ENCODE measurements at regions not wholly inside any gene's neighbourhood (a gene's known extent, or its start where the extent isn't known, plus 50 kb on each side); places are given as distances from the start of the nearest gene placed in this dataset.

GRCh38 chr2:125371867-125372266 lies 1284.1 kb upstream of the GYPC start:
- Histone ChIP-seq H3K27ac (ENCODE audit: control insufficient read depth, insufficient read depth) (no peak overlapping the region), H3K4me1 (ENCODE audit: control insufficient read depth, insufficient read depth, low read length) (no peaks in the 10 kb centered on the region), H4K20me1 (ENCODE audit: control insufficient read depth, insufficient read depth) (no peaks in the 10 kb centered on the region), H2AFZ (ENCODE audit: control insufficient read depth, low read depth, low read length) (peak overlapping the region; percentile 16; the same call in 1 of the 2 replicates), H3K9ac (ENCODE audit: control insufficient read depth, insufficient read depth, low read length) (no peak overlapping the region), H3K4me3 (no peak overlapping the region), H3K4me2 (ENCODE audit: control insufficient read depth, insufficient read depth) (no peak overlapping the region; the same call in 1 of the 2 replicates), H3K79me2 (ENCODE audit: control insufficient read depth, insufficient read depth, low read length) (no peaks in the 10 kb centered on the region), H3K36me3 (ENCODE audit: control insufficient read depth in 2 of 2, insufficient read depth in 2 of 2, low read length in 1 of 2) (no peaks in the 10 kb centered on the region), H3K27me3 (replicated peaks in 1 of 2; ENCODE audit: control insufficient read depth in 2 of 2, insufficient read depth in 2 of 2, low read length in 1 of 2) (no peaks in the 10 kb centered on the region), H3K9me3 (replicated peaks; ENCODE audit: control insufficient read depth, insufficient read depth, low read length) (peaks cover 6% of the 10 kb centered on the region; the same call in 2 of the 3 replicates)
- SMC1A ChIA-PET (ENCODE audit: uncharacterized antibody, unreplicated experiment), result interaction anchor here (1.0 to 1.8 kb wide), 3 partner anchors 10 to 43 kb away, joined by 3 to 6 read pairs (median 3); no protein-coding TSS in a partner anchor
- intact Hi-C loops (cut with micrococcal nuclease; ENCODE audit: unreplicated experiment), result no loop called here
- RAD21 ChIA-PET (ENCODE audit: unreplicated experiment), result interaction anchor here (1.0 kb wide), 1 partner anchor 37 kb away, joined by 3 read pairs; no protein-coding TSS in a partner anchor
- in situ Hi-C loops (cut with MboI), result no loop called here
- no TSS peak for BruUV-seq (replicated peaks)
- DNase-seq (ENCODE audit: low read depth, low spot score), result no peak
- TF ChIP-seq BCL3 (IDR thresholded peaks at IDR 0.05; ENCODE audit: borderline replicate concordance, insufficient read depth, low read depth, low read length, poor library complexity, severe bottlenecking), result no peak
- peak; percentile 52; the same call in 1 of the 2 replicates for TF ChIP-seq NR2F1 (conservative IDR thresholded peaks at IDR 0.05)
- CTCF ChIA-PET, result no interaction called here
- peak; percentile 55 for ATAC-seq
- POLR2A ChIA-PET, result interaction anchor here (0.9 kb wide), 1 partner anchor 12 kb away, joined by 4 read pairs; no protein-coding TSS in a partner anchor
- FAIRE-seq, result no peak

GRCh38 chr2:125373293-125373692 lies 1282.7 kb upstream of the GYPC start:
- no TSS peak for BruUV-seq (replicated peaks)
- CTCF ChIA-PET, result interaction anchor here (1.6 kb wide), 1 partner anchor 81 kb away, joined by 3 read pairs; no protein-coding TSS in a partner anchor
- SMC1A ChIA-PET (ENCODE audit: uncharacterized antibody, unreplicated experiment), result interaction anchor here (0.6 to 1.8 kb wide), 3 partner anchors 8 to 65 kb away, joined by 3 to 6 read pairs (median 3); no protein-coding TSS in a partner anchor
- POLR2A ChIA-PET, result interaction anchor here (0.7 kb wide), 1 partner anchor 112 kb away, joined by 5 read pairs; no protein-coding TSS in a partner anchor
- no peaks in the 10 kb centered on the region for H3K4me1 ChIP-seq (ENCODE audit: control insufficient read depth, insufficient read depth, low read length)
- H3K27ac ChIP-seq (ENCODE audit: control insufficient read depth, insufficient read depth), result no peak overlapping the region
- no peaks in the 10 kb centered on the region for H3K79me2 ChIP-seq (ENCODE audit: control insufficient read depth, insufficient read depth, low read length)
- no peak overlapping the region for H3K4me3 ChIP-seq
- ATAC-seq (no peak), FAIRE-seq (no peak), DNase-seq (ENCODE audit: low read depth, low spot score) (no peak)
- RAD21 ChIA-PET (ENCODE audit: unreplicated experiment), result no interaction called here
- H3K9me3 ChIP-seq (replicated peaks; ENCODE audit: control insufficient read depth, insufficient read depth, low read length), result peaks cover 6% of the 10 kb centered on the region; the same call in 2 of the 3 replicates
- 0% methylated on average over 1 of the region's 1 CpG for WGBS (ENCODE audit: insufficient coverage, insufficient replicate concordance, low lambda C conversion rate, missing lambda C conversion rate)
- no peak overlapping the region for H3K4me2 ChIP-seq (ENCODE audit: control insufficient read depth, insufficient read depth)
- no peaks in the 10 kb centered on the region for H4K20me1 ChIP-seq (ENCODE audit: control insufficient read depth, insufficient read depth)
- intact Hi-C loops (cut with micrococcal nuclease; ENCODE audit: unreplicated experiment) (no loop called here), in situ Hi-C loops (cut with MboI) (no loop called here)
- H3K9ac ChIP-seq (ENCODE audit: control insufficient read depth, insufficient read depth, low read length), result no peak overlapping the region
- no peaks in the 10 kb centered on the region for H3K36me3 ChIP-seq (ENCODE audit: control insufficient read depth in 2 of 2, insufficient read depth in 2 of 2, low read length in 1 of 2)
- H3K27me3 ChIP-seq (replicated peaks in 1 of 2; ENCODE audit: control insufficient read depth in 2 of 2, insufficient read depth in 2 of 2, low read length in 1 of 2), result no peaks in the 10 kb centered on the region
- H2AFZ ChIP-seq (ENCODE audit: control insufficient read depth, low read depth, low read length), result peak overlapping the region; percentile 7; the same call in 1 of the 2 replicates
- no peak for TF ChIP-seq ZBTB33 (IDR thresholded peaks at IDR 0.05)
- no peak for TF ChIP-seq IKZF2 (IDR thresholded peaks at IDR 0.05)
- TF ChIP-seq PAX8 (IDR thresholded peaks at IDR 0.05), result no peak
- TF ChIP-seq BRCA1 (IDR thresholded peaks at IDR 0.05; ENCODE audit: low read depth, low read length), result no peak
- TF ChIP-seq ATF2 (IDR thresholded peaks at IDR 0.05; ENCODE audit: low read length), result no peak
- no peak for TF ChIP-seq ZNF384 (IDR thresholded peaks at IDR 0.05; ENCODE audit: borderline replicate concordance, low read depth, low read length)
- no peak for TF ChIP-seq ZNF24 (IDR thresholded peaks at IDR 0.05)
- no peak for TF ChIP-seq KDM1A (IDR thresholded peaks at IDR 0.05; ENCODE audit: borderline replicate concordance)
- TF ChIP-seq EGR1 (IDR thresholded peaks at IDR 0.05; ENCODE audit: borderline replicate concordance in 1 of 2, low read depth in 2 of 2, low read length in 2 of 2), result no peak

Data from GM12878 (cell line).